GM19397 (cell line): ENCODE measurements at regions not wholly inside any gene's neighbourhood (a gene's known extent, or its start where the extent isn't known, plus 50 kb on each side); places are given as distances from the start of the nearest gene placed in this dataset.

Source experiments
- ATAC-seq: cut with Tn5 transposase; IDR thresholded peaks from one replicate; pipeline ENCODE4 v1.9.1; 2021; ENCODE audit warnings: mild to moderate bottlenecking, moderate library complexity; ENCODE audit not compliant: unreplicated experiment

DNA sequence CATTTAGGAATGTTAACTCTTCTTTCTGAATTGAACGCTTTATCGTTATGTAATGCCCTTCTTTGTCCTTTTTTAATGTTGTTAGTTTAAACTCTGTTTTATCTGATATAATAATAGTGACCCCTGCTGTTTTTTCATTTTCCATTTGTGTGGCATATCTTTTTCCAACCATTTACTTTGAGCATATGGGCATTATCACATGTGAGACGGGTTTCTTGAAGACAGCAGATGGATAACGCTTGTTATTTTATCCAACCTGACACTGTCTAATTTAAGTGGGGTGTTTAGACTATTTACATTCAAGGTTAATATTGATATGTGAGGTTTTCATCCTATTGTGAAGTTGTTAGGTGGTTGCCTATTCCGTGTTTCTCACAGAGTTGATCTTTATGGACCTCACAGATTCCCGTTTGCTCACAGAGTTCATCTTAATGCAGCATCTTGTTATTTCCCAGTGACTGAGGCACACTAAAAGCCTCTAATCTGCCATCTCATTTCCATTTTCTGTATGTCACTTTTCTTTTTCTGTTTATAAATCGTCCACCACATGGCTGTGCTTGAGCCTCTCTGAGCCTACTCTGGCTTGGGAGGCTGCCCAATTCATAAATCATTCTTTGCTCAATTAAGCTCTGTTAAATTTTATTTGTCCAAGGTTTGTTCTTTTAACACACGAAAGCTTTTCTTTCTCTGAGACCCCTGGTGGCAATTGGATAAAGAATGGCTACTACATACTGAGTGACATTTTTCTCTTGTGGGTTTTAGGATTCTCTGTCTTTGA is 286.2 kb downstream of the HTR7 start:
- ATAC-seq: no peak

DNA sequence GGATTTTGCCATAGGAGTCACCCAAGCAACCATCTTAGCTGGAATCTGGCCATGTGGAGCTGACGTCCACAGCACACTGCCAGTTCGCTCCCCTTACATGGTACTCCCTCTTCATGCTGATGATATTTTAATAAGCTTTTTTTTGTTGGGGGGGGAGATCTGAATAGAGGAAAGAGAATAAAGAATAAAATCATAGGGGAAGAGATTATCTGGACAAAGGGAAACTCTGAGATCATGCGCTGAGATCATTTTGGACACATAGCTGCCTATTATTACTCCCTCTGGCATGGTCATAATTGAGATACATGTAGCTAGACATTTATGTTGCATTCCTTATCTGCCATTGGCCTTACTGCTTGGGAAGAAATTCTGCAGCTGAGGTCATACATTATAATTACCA is 282.7 kb downstream of the HTR7 start:
- ATAC-seq: no peak

DNA sequence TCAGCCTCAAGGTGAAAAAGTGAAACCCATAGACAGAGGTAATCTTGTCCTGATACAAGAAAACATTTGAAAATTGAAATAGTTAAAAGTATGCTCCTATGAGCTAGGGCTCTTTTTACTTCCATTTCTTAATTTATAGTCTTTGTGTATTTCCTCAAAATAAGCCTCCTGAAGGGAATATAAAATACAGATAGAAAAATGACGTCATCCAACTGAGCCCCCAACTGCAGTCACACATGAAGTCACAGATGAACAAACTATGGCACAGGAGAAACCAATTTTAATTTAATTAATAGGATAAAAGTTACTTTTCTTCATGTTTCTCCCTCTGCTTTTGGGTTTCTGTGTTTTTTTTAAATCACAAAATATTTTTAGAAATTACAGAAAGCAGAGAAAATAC is 280.3 kb downstream of the HTR7 start:
- no peak for ATAC-seq

DNA sequence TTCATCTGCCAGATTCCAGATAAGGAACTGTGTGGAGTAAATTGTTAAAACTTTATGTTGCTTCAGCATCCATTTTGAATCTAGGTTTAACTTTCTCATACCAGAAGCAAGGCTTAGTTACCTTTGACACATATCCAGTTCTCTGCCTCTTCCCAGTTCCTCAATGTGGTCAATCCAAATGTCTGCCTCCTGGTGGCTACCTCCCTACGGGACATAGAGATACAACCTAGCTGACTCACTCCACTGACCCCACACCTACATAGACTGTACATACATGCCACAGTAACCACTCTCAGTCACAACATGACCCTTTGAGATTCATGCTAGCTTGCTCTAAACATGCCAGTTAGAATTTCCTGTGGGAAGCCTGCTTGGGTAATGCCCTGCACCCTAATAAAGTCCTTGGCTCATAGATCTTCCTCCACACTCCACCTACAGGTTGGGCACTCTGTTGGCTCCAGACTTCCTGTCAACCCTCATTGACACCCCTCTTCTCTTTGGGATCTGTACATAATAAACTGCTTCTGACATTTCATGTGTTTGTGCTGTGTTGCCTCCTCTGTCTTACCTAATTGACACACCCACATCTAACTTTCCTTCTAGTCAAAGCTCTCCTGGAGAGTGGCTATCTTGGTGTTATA is 278.1 kb downstream of the HTR7 start:
- ATAC-seq: no peak

DNA sequence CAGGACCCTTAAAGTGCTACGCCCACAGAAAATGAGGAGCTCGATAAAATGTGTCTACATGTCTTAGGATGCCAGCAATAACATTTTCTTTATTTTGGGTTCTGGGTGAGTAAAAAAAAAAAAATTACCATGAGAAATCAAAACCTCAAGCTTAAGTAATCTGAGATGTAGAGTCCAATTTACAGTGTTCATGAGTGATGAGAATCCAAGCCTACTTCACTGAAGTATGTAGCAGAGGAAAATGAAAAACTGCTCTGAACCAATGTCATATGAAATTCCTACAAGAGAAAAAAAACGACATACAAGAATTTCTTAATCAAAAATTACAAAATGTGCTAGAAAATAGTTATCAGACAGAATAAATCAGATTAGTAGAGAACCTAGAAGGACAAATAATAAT is 274.4 kb downstream of the HTR7 start:
- no peak for ATAC-seq

DNA sequence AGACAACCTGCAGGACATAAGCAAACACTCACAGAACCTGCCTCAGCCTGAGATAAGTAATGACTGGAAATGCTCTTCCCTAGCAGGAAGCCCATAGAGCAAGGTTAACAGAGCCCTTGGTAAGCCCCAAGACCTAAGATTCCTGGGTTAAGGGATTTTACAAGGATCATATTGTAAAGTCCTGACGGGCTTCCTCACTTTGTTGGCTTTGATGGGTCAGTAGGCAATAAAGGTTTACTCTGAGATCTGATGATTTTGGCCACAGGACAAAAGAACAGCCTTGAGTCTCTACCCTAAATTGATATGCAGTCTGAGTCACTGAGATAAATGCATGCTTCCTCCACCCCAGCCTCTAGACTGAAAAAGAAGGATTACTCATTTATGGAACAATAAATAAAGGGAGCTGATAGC is 270.8 kb downstream of the HTR7 start:
- ATAC-seq: no peak

DNA sequence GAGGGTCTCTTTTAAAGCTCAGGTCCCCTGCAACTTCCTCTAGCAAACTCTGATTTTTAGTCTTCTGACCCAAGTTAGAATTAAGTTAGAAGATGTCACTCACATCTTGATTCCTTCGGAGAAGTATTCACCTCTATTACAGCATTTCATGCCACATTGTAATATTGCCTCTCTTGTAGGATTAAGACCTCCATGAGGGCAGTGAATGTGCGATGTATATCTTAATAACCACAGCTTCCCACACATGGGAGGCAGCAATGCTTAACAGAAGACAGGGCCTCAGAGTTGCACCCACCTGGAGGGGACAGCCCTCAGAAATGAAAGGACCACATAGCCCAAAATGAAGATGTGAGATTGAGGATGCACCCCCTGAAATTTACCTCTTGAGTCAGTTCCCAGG is 270.3 kb downstream of the HTR7 start:
- ATAC-seq: no peak

DNA sequence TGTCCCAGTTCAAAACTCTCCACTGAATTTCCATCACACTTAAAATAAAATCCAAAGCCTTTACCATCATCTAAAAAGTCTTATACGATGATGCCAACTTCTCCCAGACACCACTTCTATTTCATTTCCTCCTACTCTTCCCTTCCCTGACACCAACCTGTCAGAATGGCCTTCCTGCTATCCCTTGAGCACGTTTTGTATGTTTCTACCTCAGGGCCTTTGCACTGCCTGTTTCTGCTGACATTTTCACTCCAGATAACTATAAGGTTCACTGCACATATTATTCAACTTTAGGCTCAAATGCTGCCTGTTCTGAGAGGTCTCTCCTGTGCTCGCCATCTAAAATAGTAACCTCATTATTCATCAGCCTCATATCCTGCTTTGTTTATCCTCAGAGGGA is 269.6 kb downstream of the HTR7 start:
- no peak for ATAC-seq

DNA sequence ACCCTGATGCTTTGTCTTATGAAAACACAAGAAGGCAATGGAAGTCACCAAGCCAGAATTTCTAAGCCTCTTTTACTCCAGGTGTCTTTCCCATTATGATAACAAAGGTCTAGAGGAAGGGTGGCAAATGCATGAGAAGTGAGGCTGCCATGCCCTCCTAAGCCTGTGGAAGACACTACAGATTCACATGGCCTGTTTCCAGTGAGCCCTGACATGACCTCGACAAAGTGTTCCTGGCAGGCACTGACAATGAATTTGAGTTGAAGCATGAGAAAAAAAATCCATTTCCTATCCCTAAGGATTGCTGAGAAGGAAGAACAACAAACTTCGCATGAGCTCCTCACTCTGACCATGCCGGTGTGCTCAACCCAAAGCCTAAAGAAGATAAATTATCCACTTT is 268.0 kb downstream of the HTR7 start:
- no peak for ATAC-seq

DNA sequence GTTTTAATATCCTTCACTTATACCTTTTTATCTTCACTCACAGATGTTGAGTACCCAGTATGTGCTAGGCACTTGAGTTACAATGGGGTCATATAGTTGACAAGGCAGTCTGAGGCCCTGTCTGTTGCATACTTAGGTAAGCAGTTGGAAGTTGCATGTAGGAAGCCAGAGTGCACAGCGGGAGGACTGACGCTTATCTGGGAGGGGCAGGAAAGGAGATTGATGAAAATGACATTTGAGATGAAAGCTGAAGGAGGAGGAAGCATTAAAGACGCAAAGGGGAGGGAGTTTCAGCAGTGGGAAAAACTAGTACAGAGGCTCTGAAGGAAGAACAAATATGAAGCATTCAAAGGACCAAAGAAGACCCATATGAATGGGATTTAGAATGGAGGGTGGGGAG is 266.2 kb downstream of the HTR7 start:
- ATAC-seq: no peak

DNA sequence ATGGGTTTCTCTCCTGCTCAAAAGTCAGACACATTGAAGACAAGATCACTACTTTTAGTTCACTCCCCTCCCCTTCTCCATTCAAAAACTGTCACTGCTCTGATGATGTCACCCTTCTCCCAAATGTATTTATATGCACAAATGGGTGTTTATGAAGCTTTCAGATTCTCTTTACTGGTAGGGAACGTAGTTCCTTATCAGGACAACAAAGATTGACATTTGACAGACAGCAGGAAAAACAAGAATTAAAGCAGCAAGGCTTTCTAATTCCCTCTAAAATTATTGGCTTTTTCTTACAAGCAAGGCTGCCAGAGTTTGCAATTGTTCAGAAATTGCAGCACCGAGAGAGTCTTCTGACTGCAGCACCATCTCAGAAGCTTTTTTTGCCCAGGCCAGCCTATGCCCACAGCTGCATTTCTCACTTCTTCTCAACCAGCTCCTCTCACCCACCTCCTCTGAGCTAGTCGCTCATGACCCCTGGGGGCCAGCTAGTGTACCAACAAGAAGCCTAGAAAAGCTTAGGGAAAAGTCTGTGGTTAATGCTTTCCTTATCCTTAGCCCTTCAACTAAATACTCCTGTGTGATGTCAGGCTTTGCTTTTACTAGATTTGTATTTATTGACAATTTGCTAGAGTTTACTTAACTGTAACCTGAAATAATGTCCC is 265.1 kb downstream of the HTR7 start:
- no peak for ATAC-seq

DNA sequence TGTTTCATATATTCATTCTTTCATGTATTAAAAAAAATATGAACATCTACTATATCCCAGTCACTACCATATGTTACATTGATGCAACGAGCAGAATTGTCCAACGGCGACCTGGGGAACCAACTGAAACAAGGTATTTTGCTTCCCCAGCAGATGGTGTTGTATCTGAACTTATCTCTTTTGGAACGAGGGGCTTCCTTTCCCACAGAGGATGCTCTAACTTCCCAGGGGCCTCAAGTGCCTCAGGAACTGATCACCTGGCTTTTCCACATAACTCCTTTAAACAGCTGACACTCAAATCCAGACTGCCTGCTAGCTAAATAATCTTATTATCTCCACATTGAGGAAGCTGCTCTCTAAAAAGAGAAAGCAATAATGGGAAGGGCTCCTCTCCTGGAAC is 259.3 kb downstream of the HTR7 start:
- ATAC-seq: no peak

DNA sequence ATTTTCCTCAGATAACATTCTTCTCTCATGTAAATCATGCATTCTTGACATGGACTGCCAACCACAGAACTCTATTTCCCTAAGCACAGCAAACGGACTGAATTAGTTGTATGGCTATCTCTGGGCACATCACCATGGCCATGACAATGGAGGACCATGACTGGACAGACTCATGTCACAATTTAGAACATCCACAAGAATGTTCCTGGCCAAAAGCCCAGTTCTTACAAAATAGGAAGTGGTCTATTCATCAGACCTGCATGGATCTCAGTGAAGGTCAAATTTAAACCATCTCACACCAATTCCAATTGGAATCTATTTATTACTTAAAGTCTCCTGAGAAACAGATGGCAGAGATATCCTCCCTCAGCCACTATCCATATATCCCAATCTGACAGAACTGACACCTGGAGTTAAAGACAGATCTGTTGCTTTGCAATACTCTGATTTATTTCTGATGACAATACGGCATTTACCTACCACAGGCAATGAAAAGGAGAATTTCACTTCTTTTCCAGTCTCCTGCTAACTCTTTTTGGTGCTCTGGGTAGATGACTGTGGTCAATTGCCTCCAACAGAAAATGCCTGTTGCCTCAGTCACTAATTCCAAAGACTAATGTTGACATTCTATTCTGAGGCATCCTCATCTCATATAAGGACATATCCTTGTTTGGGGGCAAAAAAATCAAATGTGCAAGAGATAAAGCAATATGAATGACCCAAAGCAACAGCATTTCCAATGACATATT is 254.8 kb downstream of the HTR7 start:
- ATAC-seq: no peak

DNA sequence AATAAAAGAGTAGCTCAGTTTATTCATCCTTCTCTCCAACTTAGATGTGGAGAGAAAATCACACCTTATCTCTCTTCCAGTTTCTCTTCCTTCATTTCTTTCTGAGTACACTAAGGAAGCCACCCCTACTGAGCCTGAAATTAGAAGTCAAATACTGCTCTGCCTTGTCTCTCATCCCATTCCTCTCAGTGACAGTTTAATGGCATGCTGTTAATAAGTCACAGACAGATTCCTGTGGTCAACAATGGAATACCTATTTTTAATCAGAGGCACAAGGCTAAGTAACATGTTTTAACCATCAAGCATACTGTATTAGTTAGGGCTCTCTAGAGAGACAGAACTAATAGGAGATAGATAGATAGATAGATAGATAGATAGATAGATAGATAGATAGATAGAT is 253.2 kb downstream of the HTR7 start:
- ATAC-seq: no peak

DNA sequence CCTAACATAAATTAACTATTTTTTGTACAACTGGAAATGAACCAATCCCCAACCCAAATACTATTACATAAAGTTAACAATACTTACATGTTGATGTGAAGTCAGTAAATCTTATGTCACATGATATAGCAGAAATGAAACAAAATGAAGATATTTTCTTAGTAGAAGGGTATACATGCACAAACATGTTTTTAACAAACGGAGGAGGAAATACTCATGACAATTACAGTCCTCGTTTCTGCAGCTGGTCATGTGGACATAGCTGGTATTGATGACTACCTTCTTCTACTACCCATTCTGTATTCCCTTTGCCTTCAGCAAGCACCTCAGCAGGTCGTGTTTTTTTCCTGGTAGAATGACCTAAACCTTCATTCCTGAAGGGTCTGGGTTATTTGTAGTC is 252.3 kb downstream of the HTR7 start:
- ATAC-seq: no peak

DNA sequence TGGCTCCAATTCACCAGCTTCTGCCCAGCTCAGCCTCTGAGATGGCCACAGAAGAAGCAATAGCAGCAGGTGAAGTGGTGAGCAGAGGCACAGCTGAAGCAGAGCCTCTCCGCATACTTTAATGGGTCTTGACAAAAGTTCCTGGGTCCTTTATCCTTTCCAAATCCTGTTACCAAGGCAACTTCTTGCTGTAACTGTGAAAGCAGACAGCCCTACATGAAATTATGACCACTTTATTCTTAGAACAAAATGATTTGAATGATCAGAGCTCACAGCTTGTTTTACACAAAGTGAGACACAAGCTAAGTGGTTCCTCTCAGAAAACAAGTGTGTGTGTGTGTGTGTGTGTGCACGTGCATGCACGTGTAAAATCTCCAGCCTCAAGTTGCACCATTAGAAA is 245.6 kb downstream of the HTR7 start:
- no peak for ATAC-seq

DNA sequence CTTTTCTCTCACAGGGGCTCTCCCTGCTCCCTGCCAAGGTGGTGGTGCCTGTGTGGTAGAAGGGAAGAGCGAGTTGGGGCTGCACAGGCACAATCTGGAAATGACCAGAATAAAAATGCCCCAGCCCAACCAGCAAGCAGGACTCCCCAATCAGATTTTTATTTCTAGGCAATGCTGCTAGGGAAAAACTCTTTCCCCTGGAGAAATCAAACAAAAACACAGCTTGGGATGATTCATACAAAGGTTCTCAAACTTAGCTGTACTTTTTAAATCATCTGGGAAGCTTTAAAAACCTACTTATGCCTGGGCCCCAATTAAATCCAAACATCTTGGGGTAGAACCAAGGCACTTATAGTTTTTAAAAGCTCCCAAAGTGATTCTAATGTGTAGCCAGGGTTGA is 243.2 kb downstream of the HTR7 start:
- no peak for ATAC-seq

DNA sequence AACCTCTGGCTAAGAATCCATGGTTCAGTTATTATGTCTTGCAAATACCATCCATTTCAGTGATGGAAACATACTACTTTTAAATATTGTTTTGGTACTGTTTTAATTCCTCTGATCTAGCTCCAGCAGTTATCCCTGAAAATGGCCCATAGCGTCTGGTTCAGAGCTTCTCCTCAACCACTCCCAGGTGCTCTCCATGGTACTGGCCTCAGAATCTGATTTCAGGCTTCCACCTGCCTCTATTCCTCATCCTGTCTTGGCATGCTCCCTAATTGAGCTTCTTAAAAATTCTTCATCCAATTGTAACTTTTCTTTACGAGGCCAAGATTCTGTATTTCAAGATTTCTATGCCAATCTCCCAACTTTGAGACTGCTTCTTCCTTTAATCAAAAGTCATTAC is 236.3 kb downstream of the HTR7 start:
- ATAC-seq: no peak

DNA sequence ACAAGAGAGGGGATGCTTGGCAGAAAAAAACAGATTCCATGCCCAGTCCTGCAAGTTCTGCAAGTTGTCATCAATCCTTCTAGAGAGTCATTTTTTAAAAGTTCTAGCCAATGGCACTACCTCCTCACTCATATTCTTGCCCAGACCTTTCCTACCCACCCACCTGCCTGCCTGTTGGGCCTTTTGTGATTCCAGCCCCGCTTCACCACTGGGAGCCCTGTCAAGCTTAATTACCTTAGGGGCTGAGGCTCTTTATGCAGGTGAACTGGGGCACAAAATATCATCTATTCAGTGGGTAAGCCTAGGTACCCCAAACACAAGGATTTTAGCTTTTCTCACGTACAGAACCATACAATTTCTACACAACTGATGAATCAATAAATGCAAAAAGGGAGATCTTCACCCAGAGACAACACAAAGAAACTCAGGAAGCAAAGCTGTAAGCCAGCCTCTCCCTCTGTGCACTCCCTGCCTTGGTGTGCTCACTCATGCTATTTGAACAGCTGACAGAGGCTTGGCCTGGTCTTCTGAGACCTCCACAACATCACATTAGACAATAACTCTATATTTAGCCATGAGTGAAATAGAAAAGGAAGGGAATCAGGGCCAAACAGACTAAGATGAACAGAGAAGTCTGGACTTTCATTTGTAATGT is 222.6 kb downstream of the HTR7 start:
- ATAC-seq: no peak

DNA sequence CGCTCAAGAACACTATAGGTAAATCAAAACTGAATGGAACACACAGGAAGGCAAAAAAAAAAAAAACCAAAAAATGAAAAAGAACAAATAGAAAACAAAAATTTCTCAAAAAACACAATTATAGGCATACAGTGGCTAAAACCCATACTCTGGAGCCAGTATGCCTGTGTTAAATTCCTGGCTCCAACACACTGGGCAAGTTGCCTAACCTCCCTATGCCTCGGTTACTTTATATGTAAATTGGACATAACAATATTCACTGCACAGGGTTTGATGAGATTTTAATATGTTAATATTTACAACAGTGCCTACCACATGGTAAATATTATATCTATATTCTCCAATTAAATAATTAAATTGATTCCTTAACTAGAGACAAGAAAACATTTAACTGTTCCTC is 217.1 kb downstream of the HTR7 start:
- no peak for ATAC-seq

DNA sequence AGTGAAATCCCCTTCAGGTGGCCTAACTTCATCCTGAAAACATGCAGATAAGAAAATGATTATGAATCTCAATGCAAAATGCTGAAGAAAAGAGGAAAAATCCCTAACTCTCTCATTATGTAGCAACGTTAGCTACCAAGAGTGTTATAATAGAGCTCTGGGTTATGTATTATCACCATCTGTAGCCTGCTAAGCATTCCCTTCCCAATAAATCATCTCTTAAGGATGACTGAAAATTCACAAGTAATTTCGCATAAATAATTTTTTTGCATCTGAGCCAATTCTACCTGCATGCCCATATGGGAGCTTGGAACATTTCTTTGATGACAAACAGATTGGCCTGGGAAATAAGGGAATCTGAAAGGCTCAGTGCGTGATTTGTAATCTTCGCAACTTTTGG is 216.1 kb downstream of the HTR7 start:
- no peak for ATAC-seq
